T-cell (primary cell): ENCODE measurements at regions not wholly inside any gene's neighbourhood (a gene's known extent, or its start where the extent isn't known, plus 50 kb on each side); places are given as distances from the start of the nearest gene placed in this dataset.

Experiments used
- ATAC-seq, 4 experiments: fragments of 200-7000 bp in 3 of 4; fragments of 150-1000 bp in 1 of 4; cut with Tn5 transposase; replicated peaks in 1 of 4; 1 replicate in 3 of 4; 2 replicates in 1 of 4; pipeline ENCODE4 v1.10.0; 2021; ENCODE audit warnings: moderate library complexity in 3 of 4, mild to moderate bottlenecking in 2 of 4, moderate number of reproducible peaks in 1 of 4
- CTCF ChIA-PET, 2 donors: fragments of 300-600 bp; sonication (Branson Sonifier 250); formaldehyde crosslinking; loops; one replicate each; lab custom pipeline; 2022; ENCODE audit warnings: antibody characterized with exemption in 2 of 2; lab: Charles Lee
- POLR2A ChIA-PET, 2 donors: fragments of 300-600 bp; sonication (Branson Sonifier 250); formaldehyde crosslinking; loops; one replicate each; lab custom pipeline; 2022; ENCODE audit warnings: antibody characterized with exemption in 2 of 2; lab: Charles Lee
- DNase-seq, 35 experiments: peaks; one replicate each; pipeline versions ENCODE4 v3.0.0 to v3.0.0-alpha.2; 2013 to 2023
- H3K27ac ChIP-seq: one replicate; pipeline ENCODE4 v1.5.1; 2013; ENCODE audit warnings: low read length
- H3K27me3 ChIP-seq, 2 experiments: replicated peaks in 1 of 2; 1 replicate in 1 of 2; 2 replicates in 1 of 2; pipeline versions ENCODE4 v1.6.1 to v1.7.0; 2013; ENCODE audit warnings: low read length in 1 of 2, mixed read lengths in 1 of 2; ENCODE audit not compliant: control insufficient read depth in 2 of 2, insufficient read depth in 2 of 2; ENCODE audit errors: extremely low read depth in 1 of 2
- H3K36me3 ChIP-seq, 2 donors: 1 replicate in 1 of 2; 2 replicates in 1 of 2; pipeline versions ENCODE4 v1.6.1 to v1.7.0; 2013; ENCODE audit warnings: low read length in 1 of 2; ENCODE audit not compliant: control insufficient read depth in 2 of 2, insufficient read depth in 1 of 2; ENCODE audit errors: extremely low read depth in 1 of 2
- H3K4me1 ChIP-seq, 2 experiments: 1 replicate in 1 of 2; 2 replicates in 1 of 2; pipeline versions ENCODE4 v1.6.1 to v1.7.0; 2013; ENCODE audit warnings: low read length in 2 of 2, mixed read lengths in 1 of 2; ENCODE audit not compliant: insufficient read depth in 2 of 2, control insufficient read depth in 1 of 2; ENCODE audit errors: extremely low read depth in 1 of 2
- H3K4me3 ChIP-seq, 2 donors: 1 replicate in 1 of 2; 2 replicates in 1 of 2; pipeline versions ENCODE4 v1.5.1 to v1.7.0; 2013; ENCODE audit warnings: mild to moderate bottlenecking in 2 of 2, low read length in 1 of 2, moderate library complexity in 1 of 2; ENCODE audit not compliant: control insufficient read depth in 1 of 2; ENCODE audit errors: extremely low read depth in 1 of 2
- H3K9me3 ChIP-seq: 2 replicates; pipeline ENCODE4 v1.7.0; 2013
- H3K27ac Mint-ChIP-seq, 2 donors: one replicate each; pipeline ENCODE4 v1.8.0; 2020 to 2021; ENCODE audit warnings: mild to moderate bottlenecking in 2 of 2, mixed read lengths in 2 of 2
- H3K27me3 Mint-ChIP-seq, 2 donors: one replicate each; pipeline ENCODE4 v1.8.0; 2021 to 2022; ENCODE audit warnings: mixed read lengths in 2 of 2
- H3K36me3 Mint-ChIP-seq: one replicate; pipeline ENCODE4 v1.8.0; 2021; ENCODE audit warnings: mixed read lengths
- H3K4me1 Mint-ChIP-seq, 3 donors: one replicate each; pipeline ENCODE4 v1.8.0; 2020 to 2022; ENCODE audit warnings: mixed read lengths in 3 of 3, mild to moderate bottlenecking in 1 of 3
- H3K4me3 Mint-ChIP-seq, 3 donors: one replicate each; pipeline ENCODE4 v1.8.0; 2020 to 2022; ENCODE audit warnings: mild to moderate bottlenecking in 3 of 3, mixed read lengths in 3 of 3, moderate library complexity in 3 of 3
- H3K9me3 Mint-ChIP-seq, 3 donors: one replicate each; pipeline ENCODE4 v1.8.0; 2020 to 2022; ENCODE audit warnings: mixed read lengths in 3 of 3
- WGBS: methylation state at CpG from one replicate; pipeline ENCODE4 v1.1.5; 2013; ENCODE audit warnings: missing lambda C conversion rate; ENCODE audit not compliant: insufficient coverage; 5-methylcytosine and 5-hydroxymethylcytosine counted together

DNA sequence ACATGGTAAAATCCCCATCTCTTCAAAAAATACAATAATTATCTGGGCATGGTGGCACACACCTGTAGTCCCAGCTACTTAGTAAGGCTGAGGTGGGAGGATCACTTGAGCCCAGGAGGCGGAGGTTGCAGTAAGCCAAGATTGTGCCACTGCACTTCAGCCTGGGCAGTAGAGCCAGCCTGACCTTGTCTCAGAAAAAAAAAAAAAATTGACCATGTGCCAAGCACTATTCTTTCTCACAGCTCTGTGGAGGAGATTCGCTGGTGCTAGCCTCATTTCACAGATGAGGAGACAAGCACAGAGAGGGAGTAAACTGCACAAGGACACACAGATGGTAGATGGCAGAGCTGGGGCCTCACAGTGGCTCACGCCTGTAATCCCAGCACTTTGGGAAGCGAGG lies 131.8 kb upstream of the JARID2 start:
- Histone ChIP-seq H3K4me1 (no peaks in the 10 kb centered on the region), H3K36me3 (no peaks in the 10 kb centered on the region), H3K27me3 (no peaks in the 10 kb centered on the region), H3K9me3 (no peaks in the 10 kb centered on the region), H3K4me3 (no peak overlapping the region), H3K27ac (no peak overlapping the region)
- CTCF ChIA-PET = no interaction called here
- ATAC-seq = no peak
- Mint-ChIP-seq H3K27me3 (no peaks in the 10 kb centered on the region), H3K36me3 (no peaks in the 10 kb centered on the region), H3K9me3 (no peaks in the 10 kb centered on the region), H3K4me3 (no peak overlapping the region), H3K27ac (no peak overlapping the region), H3K4me1 (peaks cover 0 to 2% (median 0%) of the 10 kb centered on the region in 3 donors)
- no peak for DNase-seq
- POLR2A ChIA-PET = interaction anchor here in 1 of 2 donors (0.7 kb wide), 1 partner anchor 372 kb away, joined by 3 read pairs; no protein-coding TSS in a partner anchor
- WGBS = 100% methylated on average over 2 of the region's 4 CpGs

DNA sequence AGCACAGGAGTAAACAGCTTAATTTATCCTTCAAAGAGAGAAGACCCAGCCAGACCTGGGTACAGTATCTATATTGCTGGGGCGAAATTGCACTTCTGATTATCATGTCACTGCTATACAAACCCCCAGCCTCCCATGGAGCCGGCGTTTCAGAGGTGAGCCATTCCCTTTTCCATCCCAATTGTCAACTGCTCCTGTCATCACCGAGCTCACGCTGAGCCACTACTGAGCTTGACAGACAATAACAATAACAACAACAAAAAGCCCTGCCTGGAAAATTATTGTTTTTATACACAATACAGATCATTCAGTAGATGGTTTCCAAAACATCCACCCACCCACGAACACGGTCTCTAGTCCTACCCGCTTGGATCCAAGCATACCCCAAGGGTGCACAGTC lies 129.0 kb upstream of the JARID2 start:
- no peak overlapping the region for H3K4me3 Mint-ChIP-seq
- H3K9me3 ChIP-seq = no peaks in the 10 kb centered on the region
- POLR2A ChIA-PET = no interaction called here
- H3K27ac Mint-ChIP-seq = no peak overlapping the region
- no peaks in the 10 kb centered on the region for H3K36me3 Mint-ChIP-seq
- no peaks in the 10 kb centered on the region for H3K9me3 Mint-ChIP-seq
- WGBS = 87% methylated on average over 5 of the region's 8 CpGs
- H3K4me1 Mint-ChIP-seq = peaks cover 0 to 3% (median 0%) of the 10 kb centered on the region in 3 donors
- H3K4me3 ChIP-seq = no peak overlapping the region
- no peaks in the 10 kb centered on the region for H3K27me3 Mint-ChIP-seq
- H3K27ac ChIP-seq = no peak overlapping the region
- H3K27me3 ChIP-seq = no peaks in the 10 kb centered on the region
- no peaks in the 10 kb centered on the region for H3K36me3 ChIP-seq
- CTCF ChIA-PET = no interaction called here
- no peaks in the 10 kb centered on the region for H3K4me1 ChIP-seq
- DNase-seq (no peak), ATAC-seq (no peak)

DNA sequence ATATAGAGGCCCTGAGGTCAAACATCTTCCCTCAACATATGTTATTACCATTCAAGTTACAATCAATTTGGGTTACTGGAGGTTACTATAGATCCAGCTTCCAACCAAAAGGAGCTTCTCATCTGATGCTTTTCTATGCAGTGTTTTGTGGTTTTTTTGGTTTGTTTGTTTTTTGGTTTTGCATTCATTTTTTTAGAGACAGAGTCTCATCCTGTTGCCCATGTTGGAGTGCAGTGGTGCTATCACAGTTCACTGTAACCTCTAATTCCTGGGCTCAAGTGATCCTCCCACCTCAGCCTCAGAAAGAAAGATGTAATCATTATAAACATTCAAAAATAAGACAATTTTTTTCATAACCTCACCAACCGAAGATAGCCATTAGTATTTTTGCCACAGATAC lies 124.4 kb upstream of the JARID2 start:
- no peaks in the 10 kb centered on the region for H3K36me3 ChIP-seq
- no peaks in the 10 kb centered on the region for H3K4me1 ChIP-seq
- DNase-seq (no peak), ATAC-seq (no peak)
- no peaks in the 10 kb centered on the region for H3K36me3 Mint-ChIP-seq
- CTCF ChIA-PET = no interaction called here
- no peak overlapping the region for H3K27ac ChIP-seq
- H3K9me3 Mint-ChIP-seq = no peaks in the 10 kb centered on the region
- no peak overlapping the region for H3K27ac Mint-ChIP-seq
- H3K27me3 Mint-ChIP-seq = peaks cover 0 to 1% of the 10 kb centered on the region in 2 donors
- H3K27me3 ChIP-seq = no peaks in the 10 kb centered on the region
- H3K4me3 Mint-ChIP-seq = no peak overlapping the region
- H3K4me3 ChIP-seq = no peak overlapping the region
- POLR2A ChIA-PET = no interaction called here
- no peaks in the 10 kb centered on the region for H3K9me3 ChIP-seq
- H3K4me1 Mint-ChIP-seq = peaks cover 0 to 3% (median 0%) of the 10 kb centered on the region in 3 donors
- WGBS = no CpG with 5 or more reads among the region's 1 CpG

DNA sequence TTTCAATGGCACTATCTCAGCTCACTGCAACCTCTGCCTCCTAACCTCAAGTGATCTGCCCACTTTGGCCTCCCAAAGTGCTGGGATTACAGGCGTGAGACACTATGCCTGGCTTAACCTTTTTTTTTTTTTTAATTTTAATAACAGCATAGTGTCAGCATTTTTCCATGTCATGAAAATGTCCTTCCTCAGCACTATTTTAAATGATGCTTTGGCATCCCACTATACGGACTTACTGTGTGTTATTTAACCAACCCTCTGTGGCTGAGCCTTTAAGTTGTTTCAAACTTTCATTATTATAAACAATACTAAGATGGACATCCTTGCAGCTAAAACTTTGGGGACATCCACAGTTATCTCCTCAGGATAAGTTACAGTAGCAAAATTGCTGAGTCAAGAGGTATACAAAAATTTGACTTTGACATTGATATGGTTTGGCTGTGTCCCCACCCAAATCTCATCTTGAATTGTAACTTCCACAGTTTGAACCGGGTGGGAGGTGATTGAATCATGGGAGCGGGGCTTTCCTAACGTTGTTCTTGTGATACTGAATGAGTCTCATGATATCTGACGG lies 123.8 kb upstream of the JARID2 start:
- Mint-ChIP-seq H3K36me3 (no peaks in the 10 kb centered on the region), H3K9me3 (no peaks in the 10 kb centered on the region)

DNA sequence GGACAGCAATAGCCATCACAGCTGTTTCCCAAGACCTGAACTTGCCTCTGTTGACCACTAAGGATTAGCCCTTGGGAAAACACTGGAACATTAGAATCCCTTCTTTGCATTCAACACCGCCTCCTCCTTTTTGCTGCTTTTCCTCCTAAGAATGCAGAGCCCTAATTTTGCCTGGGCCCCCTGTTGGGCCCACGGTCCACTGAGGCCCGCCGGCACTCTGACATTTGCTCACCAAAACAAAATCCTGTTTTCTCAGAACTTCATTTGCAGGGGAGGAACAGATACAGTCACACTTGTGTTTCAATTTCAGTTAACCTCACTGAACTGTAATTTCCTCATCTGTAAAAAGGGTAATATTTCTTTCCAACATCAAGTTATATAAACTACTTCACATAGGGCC lies 116.0 kb upstream of the JARID2 start:
- Mint-ChIP-seq H3K4me1 (peaks cover 3 to 8% (median 6%) of the 10 kb centered on the region in 3 donors), H3K27ac (no peak overlapping the region), H3K4me3 (no peak overlapping the region), H3K9me3 (no peaks in the 10 kb centered on the region), H3K36me3 (no peaks in the 10 kb centered on the region), H3K27me3 (peaks cover 0 to 4% of the 10 kb centered on the region in 2 donors)
- ChIA-PET CTCF (interaction anchor here in 1 of 2 donors (0.6 kb wide), 1 partner anchor 1404 kb away, joined by 5 read pairs; no protein-coding TSS in a partner anchor), POLR2A (no interaction called here)
- 49% methylated on average over 3 of the region's 4 CpGs for WGBS
- H3K27ac ChIP-seq = no peak overlapping the region
- no peaks in the 10 kb centered on the region for H3K9me3 ChIP-seq
- ATAC-seq (no peak), DNase-seq (no peak)
- no peaks in the 10 kb centered on the region for H3K36me3 ChIP-seq
- no peaks in the 10 kb centered on the region for H3K4me1 ChIP-seq
- H3K27me3 ChIP-seq = no peaks in the 10 kb centered on the region
- no peak overlapping the region for H3K4me3 ChIP-seq

More for the DNA sequence above, 123.8 kb upstream of the JARID2 start:
- Mint-ChIP-seq H3K27me3 (peaks cover 0 to 4% of the 10 kb centered on the region in 2 donors), H3K4me1 (peaks cover 0 to 3% (median 0%) of the 10 kb centered on the region in 3 donors), H3K27ac (no peak overlapping the region), H3K4me3 (no peak overlapping the region)
- Histone ChIP-seq H3K4me1 (no peaks in the 10 kb centered on the region), H3K27me3 (no peaks in the 10 kb centered on the region), H3K27ac (no peak overlapping the region), H3K4me3 (no peak overlapping the region), H3K9me3 (no peaks in the 10 kb centered on the region), H3K36me3 (no peaks in the 10 kb centered on the region)
- CTCF ChIA-PET = no interaction called here
- POLR2A ChIA-PET = interaction anchor here in 1 of 2 donors (0.6 kb wide), 1 partner anchor 1344 kb away, joined by 3 read pairs; no protein-coding TSS in a partner anchor
- DNase-seq (no peak), ATAC-seq (no peak)
- 100% methylated on average over 1 of the region's 6 CpGs for WGBS

DNA sequence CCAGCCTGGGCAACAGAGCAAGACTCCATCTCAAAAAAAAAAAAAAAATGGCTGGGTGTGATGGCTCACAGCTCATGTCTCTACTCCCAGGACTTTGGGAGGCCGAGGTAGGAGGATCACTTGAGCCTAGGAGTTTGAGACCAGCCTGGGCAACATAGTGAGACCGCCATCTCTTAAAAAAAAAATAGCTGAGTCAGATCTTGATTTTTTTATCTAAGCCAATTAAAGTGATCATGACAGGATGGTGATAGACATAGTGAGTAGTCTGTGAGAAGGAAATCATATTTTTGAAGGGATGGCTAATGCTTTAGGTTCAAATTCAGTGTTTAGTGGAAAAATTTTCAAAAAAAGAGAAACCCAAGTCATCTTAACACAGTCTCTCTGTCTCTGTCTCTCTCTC lies 114.6 kb upstream of the JARID2 start:
- peaks cover 0 to 4% of the 10 kb centered on the region in 2 donors for H3K27me3 Mint-ChIP-seq
- Histone ChIP-seq H3K36me3 (no peaks in the 10 kb centered on the region), H3K9me3 (no peaks in the 10 kb centered on the region), H3K27ac (no peak overlapping the region), H3K27me3 (no peaks in the 10 kb centered on the region), H3K4me3 (no peak overlapping the region), H3K4me1 (no peaks in the 10 kb centered on the region)
- no peaks in the 10 kb centered on the region for H3K36me3 Mint-ChIP-seq
- ChIA-PET POLR2A (interaction anchor here in 1 of 2 donors (0.6 to 0.7 kb wide), 2 partner anchors 28 to 212 kb away, joined by 3 to 5 read pairs; no protein-coding TSS in a partner anchor), CTCF (interaction anchor here in 1 of 2 donors (0.6 to 0.7 kb wide), 2 partner anchors 15 to 992 kb away, joined by 3 read pairs; no protein-coding TSS in a partner anchor)
- WGBS = 100% methylated on average over 2 of the region's 2 CpGs
- ATAC-seq = no peak
- DNase-seq = no peak
- no peak overlapping the region for H3K27ac Mint-ChIP-seq
- H3K4me3 Mint-ChIP-seq = no peak overlapping the region
- H3K4me1 Mint-ChIP-seq = peaks cover 3 to 8% (median 6%) of the 10 kb centered on the region in 3 donors
- no peaks in the 10 kb centered on the region for H3K9me3 Mint-ChIP-seq
